Astrocyte of the spinal cord (primary cell): ENCODE measurements at regions not wholly inside any gene's neighbourhood (a gene's known extent, or its start where the extent isn't known, plus 50 kb on each side); places are given as distances from the start of the nearest gene placed in this dataset.

Experiments
- DNase-seq: peaks from one replicate; pipeline ENCODE4 v3.0.0; 2011; ENCODE audit warnings: low read depth, low spot score
- H3K4me3 ChIP-seq: 2 replicates; pipeline ENCODE4 v1.5.1; 2011; ENCODE audit warnings: low read depth, mild to moderate bottlenecking, low read length, moderate library complexity
- CTCF ChIP-seq: IDR thresholded peaks from 2 replicates; pipeline ENCODE4 v1.5.1; 2012; ENCODE audit warnings: low read depth, mild to moderate bottlenecking, low read length, inconsistent platforms
- in situ Hi-C: cut with HindIII; loops from 2 replicates; pipeline ENCODE4 v1.10.0; 2017; ENCODE audit warnings: low sequenced_read_pairs

DNA sequence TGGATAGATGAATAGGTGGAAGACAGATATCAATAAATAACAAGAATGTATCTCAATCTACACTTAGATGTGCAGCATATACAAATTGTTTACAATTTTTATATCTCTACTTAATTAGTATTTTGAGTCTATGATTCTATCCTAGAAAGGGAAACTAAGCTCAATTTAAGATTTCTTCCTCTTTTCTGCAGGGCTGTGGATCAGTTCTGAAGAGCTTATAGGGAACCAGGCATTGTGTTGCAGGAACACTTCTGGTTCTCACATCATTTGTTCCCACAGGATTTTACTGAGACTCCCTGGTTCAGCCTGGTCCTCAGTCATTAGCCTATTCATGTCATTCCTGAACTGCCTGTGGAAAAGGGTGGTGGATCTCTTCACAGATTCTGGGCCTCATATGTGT is 105.8 kb downstream of the TNFSF18 start:
- TF ChIP-seq CTCF, result no peak
- in situ Hi-C loops, result no loop called here

DNA sequence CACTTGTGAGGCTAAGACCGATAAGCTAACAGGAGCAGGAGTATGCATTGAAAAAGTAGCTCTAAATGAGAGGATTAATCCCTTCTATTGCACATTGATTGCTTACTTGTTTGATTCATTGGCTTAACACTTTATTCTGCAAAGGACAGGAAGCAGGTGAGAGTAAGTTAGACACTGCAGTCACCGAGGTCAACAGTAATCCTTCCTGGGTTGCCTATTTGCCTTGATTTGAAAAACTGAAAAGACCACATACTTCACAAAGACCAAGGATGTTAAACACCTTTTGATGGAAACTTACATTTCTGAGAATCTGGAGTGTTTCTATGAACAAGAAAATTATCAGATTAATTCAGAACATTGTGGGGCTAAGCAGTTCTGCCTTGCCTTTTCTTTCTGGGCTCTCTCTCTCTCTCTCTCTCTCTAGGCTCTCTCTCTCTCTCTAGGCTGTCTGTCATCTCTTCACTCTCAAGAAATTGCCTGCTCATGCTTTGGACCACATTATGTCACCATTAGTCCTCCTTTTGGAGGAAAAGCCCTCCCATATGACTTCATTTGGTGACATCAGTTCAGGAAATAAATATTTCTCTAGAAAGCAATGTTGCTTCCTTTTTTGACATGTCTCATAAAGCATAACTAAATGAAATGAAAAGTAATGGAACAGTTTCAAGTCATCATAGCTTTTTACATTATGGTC is 103.8 kb downstream of the TNFSF18 start:
- H3K4me3 ChIP-seq, result no peak overlapping the region
- in situ Hi-C loops, result no loop called here
- no peak for DNase-seq
- no peak for TF ChIP-seq CTCF

More for the DNA sequence above, 105.8 kb downstream of the TNFSF18 start:
- no peak overlapping the region for H3K4me3 ChIP-seq
- DNase-seq, result no peak

- no peak for TF ChIP-seq CTCF
- in situ Hi-C loops, result no loop called here
- no peak overlapping the region for H3K4me3 ChIP-seq
- DNase-seq, result peak; percentile 84
These were observed 102.3 kb downstream of the TNFSF18 start for GRCh38 chr1:172948457-172948856.

DNA sequence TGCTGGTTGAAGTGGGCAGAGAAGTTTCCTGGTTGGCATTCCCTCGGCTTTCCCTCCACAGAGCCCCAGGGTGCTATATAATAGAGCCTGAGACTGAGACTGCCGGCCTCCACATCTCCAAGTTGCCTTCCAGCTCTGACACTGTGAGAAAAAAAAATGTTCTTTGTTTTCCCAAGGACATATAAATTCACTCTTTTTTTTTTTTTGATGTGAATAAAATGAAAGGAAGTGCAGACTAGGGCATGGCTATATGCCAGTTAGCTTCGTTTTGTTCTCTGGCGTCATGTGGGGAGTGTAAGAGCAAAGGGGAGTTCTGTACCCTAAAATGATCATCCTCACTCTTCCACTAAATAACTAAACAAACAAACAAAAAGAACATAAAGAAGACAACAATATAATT is 101.6 kb downstream of the TNFSF18 start:
- H3K4me3 ChIP-seq, result no peak overlapping the region
- no peak for DNase-seq
- in situ Hi-C loops, result no loop called here
- TF ChIP-seq CTCF, result no peak

DNA sequence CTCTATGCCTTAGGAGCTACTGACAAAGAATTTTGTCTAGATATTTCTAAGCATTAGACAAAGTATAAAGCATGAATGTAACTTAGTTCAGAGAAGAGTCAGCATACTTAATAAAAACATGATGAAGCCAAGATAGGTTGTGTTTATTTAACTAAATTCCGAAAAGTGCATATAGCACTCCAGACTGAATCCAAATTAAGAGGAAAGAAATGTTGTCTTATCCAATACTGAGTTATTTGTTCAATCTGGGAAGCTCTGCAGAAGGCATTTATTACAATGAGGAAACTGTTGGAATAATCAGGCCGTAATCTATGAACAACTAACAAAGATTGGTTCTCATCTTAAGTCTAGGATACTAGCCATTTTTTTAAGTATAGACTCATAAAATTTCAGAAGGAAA is 100.2 kb downstream of the TNFSF18 start:
- no peak for DNase-seq
- no peak for TF ChIP-seq CTCF
- H3K4me3 ChIP-seq, result no peak overlapping the region
- in situ Hi-C loops, result no loop called here

DNA sequence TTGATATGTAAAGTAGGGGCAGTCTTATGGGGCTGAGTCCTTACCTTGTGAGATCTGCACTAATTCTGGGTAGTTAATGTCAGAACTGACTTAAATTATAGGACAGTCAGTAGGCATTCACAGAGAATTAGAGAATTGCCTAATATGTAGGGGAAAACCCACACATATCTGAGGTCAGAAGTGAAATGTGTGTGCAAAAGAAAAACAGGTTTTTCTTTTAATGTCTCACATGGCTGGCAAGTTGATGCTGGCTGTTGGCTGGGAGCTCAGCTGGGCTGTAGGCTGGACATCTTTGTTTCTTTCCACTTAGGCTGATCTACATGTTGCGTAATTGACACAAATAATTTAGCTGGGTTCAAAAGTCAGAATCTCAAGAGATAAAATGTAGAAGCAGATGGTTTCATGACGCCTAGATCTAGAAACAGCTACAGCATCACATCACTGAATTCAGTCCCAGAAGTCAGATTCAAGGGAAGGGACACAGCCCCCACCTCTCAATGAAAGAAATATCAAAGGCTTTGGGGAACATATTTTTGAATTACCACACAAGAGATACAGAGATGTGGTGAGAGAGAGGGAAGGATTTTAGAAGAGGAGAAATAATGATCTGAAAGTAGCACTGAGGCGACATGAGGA is 98.9 kb downstream of the TNFSF18 start:
- in situ Hi-C loops, result no loop called here
- TF ChIP-seq CTCF, result no peak
- no peak overlapping the region for H3K4me3 ChIP-seq
- DNase-seq, result no peak
